Mononuclear cell (primary cell): ENCODE measurements at regions not wholly inside any gene's neighbourhood (a gene's known extent, or its start where the extent isn't known, plus 50 kb on each side); places are given as distances from the start of the nearest gene placed in this dataset.

Source experiments
- H3K27me3 ChIP-seq: 2 replicates; pipeline ENCODE4 v1.6.0; 2011; ENCODE audit warnings: low read length, control low read depth; ENCODE audit not compliant: insufficient read depth
- H3K4me1 ChIP-seq: 2 replicates; pipeline ENCODE4 v1.5.1; 2011; ENCODE audit warnings: mild to moderate bottlenecking, low read length, control low read depth; ENCODE audit not compliant: insufficient read depth
- H3K4me3 ChIP-seq: 2 replicates; pipeline ENCODE4 v1.5.1; 2011; ENCODE audit warnings: mild to moderate bottlenecking, low read length, moderate library complexity
- H3K9me3 ChIP-seq: 2 replicates; pipeline ENCODE4 v1.5.1; 2011; ENCODE audit warnings: low read depth, mild to moderate bottlenecking, control low read depth, low read length

GRCh38 chr9:88934876-88935535 is 56.3 kb upstream of the S1PR3 start:
- Histone ChIP-seq H3K27me3 (no peaks in the 10 kb centered on the region), H3K4me3 (no peak overlapping the region), H3K4me1 (peaks cover 35% of the 10 kb centered on the region), H3K9me3 (no peaks in the 10 kb centered on the region)

DNA sequence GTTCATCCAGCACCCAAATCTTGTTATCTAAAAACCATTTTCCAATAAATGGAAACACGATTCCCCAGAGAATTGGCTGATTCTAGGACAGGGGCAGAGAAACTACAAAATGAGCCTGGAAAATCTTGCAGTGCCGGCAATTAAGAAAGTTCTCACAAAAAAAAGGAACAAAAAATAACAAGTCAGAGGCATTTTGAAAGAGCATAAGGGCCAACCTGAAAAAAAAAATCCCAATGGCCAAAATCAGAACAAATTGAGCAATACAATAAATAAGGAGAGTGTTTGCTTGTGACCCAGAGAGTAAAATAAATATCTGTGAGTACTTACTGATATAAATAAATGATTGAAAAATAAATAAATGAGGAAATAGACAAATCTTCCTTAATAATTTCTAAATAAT is 55.1 kb upstream of the S1PR3 start:
- Histone ChIP-seq H3K27me3 (no peaks in the 10 kb centered on the region), H3K9me3 (no peaks in the 10 kb centered on the region), H3K4me1 (peaks cover 35% of the 10 kb centered on the region), H3K4me3 (no peak overlapping the region)

- Histone ChIP-seq H3K4me1 (peaks cover 35% of the 10 kb centered on the region), H3K4me3 (no peak overlapping the region), H3K9me3 (no peaks in the 10 kb centered on the region), H3K27me3 (no peaks in the 10 kb centered on the region)
Observed at GRCh38 chr9:88936668-88937067, 54.6 kb upstream of the S1PR3 start.

- Histone ChIP-seq H3K4me1 (peaks cover 35% of the 10 kb centered on the region), H3K27me3 (no peaks in the 10 kb centered on the region), H3K4me3 (no peak overlapping the region), H3K9me3 (no peaks in the 10 kb centered on the region)
Observed at GRCh38 chr9:88937248-88937647, 54.0 kb upstream of the S1PR3 start.

DNA sequence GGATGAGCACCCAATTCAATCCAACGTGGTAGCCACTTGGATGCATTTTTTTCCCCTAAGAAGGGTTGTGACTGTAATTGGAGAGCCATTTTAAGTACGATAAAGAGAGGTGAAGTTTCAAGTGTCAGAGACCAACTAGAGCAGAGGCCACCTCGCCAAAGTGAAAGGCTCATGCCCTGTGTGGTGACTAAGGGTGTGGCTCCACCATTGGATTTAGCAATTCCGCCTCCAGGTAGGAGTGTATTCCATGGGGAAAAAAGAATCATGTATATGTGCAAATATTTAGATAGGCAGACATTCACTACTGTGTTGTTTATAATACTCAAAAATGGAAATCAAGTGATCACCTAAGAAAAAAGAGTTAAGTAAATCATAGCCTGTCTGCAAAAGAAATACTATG is 53.1 kb upstream of the S1PR3 start:
- Histone ChIP-seq H3K27me3 (no peaks in the 10 kb centered on the region), H3K4me1 (peaks cover 35% of the 10 kb centered on the region), H3K4me3 (no peak overlapping the region), H3K9me3 (no peaks in the 10 kb centered on the region)
